UCSD-AML1 (cell line): ENCODE measurements at regions not wholly inside any gene's neighbourhood (a gene's known extent, or its start where the extent isn't known, plus 50 kb on each side); places are given as distances from the start of the nearest gene placed in this dataset.
"Not testable (repeated sequence)": the region's sequence is repeated elsewhere in the genome, so short reads cannot be mapped to it uniquely, and the experiment has no call there.

Experiments used
- DNase-seq: peaks from one replicate; lab custom pipeline; 2025; ENCODE audit not compliant: unreplicated experiment; lab: John Stamatoyannopoulos, UW

- DNase-seq, result no peak
Observed at GRCh38 chr11:97622795-97623194, 1233.0 kb downstream of the JRKL start.

DNA sequence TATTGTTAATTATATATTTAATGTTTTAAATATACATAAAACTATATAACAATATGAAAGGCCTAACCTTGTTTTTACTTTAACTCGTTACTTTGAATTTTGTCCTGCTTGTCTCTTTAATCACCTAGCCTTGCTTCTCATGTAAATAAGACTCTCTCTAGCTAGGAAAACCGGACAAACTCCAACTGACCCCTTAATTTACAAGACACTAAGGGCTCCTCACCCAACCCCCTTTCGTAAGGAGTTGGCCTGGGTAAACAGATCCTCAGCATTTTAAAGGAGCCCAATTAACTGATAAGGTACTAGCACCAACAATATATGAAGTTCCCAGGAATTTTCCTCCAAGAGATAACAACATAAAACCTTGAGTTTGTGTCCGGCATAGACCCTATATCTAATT, 1246.9 kb downstream of the JRKL start:
- DNase-seq, result not testable (repeated sequence)

DNA sequence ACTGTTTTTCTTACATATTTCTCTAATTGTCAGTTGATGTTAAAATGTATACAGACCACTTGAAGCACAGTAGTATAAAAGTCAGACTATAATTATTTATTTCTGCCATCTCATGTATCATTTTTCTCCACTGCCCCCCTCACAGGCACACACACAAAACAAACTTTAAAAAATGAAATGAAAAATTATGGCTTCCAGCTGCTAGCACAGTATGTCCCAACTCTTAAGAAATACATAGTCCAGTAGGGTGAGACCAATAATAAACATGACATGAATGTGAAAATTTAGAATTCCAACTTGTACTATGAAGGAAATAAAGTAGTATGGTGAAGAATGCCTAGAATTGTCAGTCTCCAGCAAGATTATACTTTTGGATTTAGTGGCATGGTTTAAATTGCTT, 1247.9 kb downstream of the JRKL start:
- DNase-seq, result no peak

- DNase-seq, result no peak
Observed at GRCh38 chr11:97638641-97639224, 1248.9 kb downstream of the JRKL start.

GRCh38 chr11:97641988-97642387, 1252.2 kb downstream of the JRKL start:
- DNase-seq, result no peak

- no peak for DNase-seq
Observed at GRCh38 chr11:97645736-97646135, 1255.9 kb downstream of the JRKL start.

GRCh38 chr11:97656356-97656755, 1266.5 kb downstream of the JRKL start:
- no peak for DNase-seq

DNA sequence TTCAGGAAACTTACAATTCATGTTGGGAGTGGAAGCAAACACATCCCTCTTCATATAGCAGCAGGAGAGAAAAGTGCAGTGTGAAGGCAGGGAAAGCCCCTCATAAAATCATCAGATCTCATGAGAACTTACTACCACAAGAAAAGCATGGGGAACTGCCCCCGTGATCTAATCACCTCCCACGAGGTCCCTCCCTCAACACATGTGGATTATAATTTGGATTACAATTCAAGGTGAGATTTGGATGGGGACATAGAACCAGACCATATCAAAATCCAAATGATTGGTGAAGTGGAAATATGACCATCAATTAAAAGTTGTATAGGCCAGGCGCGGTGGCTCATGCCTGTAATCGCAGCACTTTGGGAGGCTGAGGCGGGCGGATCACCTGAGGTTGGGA, 1268.0 kb downstream of the JRKL start:
- DNase-seq, result no peak

GRCh38 chr11:97667057-97667456, 1277.2 kb downstream of the JRKL start:
- no peak for DNase-seq

GRCh38 chr11:97683733-97684132, 1293.9 kb downstream of the JRKL start:
- peak; percentile 9 for DNase-seq

GRCh38 chr11:97684486-97685439, 1295.0 kb downstream of the JRKL start:
- DNase-seq, result no peak

- DNase-seq, result no peak
Observed at GRCh38 chr11:97685695-97686094, 1295.9 kb downstream of the JRKL start.

GRCh38 chr11:97687111-97687510, 1297.3 kb downstream of the JRKL start:
- no peak for DNase-seq

- no peak for DNase-seq
Observed at GRCh38 chr11:97691061-97691460, 1301.2 kb downstream of the JRKL start.

- DNase-seq, result no peak
Observed at GRCh38 chr11:97702951-97703350, 1313.1 kb downstream of the JRKL start.

GRCh38 chr11:97703851-97704250, 1314.0 kb downstream of the JRKL start:
- no peak for DNase-seq

DNA sequence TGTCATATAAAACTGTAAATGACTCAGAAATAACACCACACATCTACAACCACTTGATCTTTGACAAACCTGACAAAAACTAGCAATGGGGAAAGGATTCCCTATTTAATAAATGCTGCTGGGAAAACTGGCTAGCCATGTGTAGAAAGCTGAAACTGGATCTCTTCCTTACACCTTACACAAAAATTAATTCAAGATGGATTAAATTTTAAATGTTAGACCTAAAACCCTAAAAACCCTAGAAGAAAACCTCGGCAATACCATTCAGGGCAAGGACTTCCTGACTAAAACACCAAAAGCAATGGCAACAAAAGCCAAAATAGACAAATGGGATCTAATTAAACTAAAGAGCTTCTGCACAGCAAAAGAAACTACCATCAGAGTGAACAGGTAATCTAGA, 1315.3 kb upstream of the CNTN5 start:
- DNase-seq, result peak; percentile 32

- no peak for DNase-seq
Observed at GRCh38 chr11:97717922-97718321, 1302.8 kb upstream of the CNTN5 start.

DNA sequence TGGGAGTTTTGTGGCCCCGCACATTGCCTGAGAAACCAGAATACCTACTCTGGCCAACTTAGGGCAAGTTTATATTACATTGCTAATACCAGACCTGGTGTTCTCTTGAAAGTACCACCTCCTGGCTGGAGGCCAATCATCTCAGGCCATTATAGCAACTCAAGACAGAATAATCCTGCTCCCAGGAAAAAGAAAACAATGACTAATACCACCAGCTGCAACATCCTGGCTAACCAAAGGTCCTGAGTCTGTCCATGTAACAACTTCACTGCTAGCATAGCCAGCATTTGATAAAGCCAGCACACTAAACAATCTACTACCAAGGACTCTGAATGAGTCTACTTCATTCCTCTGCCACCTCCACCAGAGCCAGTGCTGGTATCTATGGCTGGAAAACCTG, 1298.7 kb upstream of the CNTN5 start:
- DNase-seq, result no peak

GRCh38 chr11:97722721-97723120, 1298.0 kb upstream of the CNTN5 start:
- no peak for DNase-seq

GRCh38 chr11:97729546-97730272, 1291.0 kb upstream of the CNTN5 start:
- no peak for DNase-seq
